ENCODE measurements at regions not wholly inside any gene's neighbourhood (a gene's known extent, or its start where the extent isn't known, plus 50 kb on each side); places are given as distances from the start of the nearest gene placed in this dataset.

DNA sequence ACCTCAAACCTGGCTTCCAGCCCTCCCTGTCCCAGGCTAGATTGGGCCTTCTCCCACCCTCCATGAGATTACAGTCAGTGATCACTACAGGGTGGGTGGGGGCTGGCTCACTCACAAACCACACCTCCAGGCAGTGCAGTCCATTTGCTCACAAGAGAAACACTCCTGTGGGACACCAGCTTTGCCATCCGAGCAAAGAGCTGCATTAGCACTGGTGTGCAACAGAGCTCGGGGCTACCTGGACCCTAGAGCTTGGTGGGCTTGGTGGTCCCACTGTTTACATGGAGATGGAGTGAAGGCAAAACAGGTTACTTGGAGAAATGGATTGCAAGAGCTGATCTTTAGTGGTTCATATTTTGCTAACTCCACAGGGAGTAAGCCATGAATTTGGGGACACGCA is 451.7 kb upstream of the ZMIZ1 start:
- no peak for DNase-seq (ENCODE audit: extremely low spot score)
- POLR2A ChIA-PET: no interaction called here
- CTCF ChIA-PET: interaction anchor here (1.0 to 2.1 kb wide), 3 partner anchors 11 to 24 kb away, joined by 3 to 7 read pairs (median 3); no protein-coding TSS in a partner anchor

DNA sequence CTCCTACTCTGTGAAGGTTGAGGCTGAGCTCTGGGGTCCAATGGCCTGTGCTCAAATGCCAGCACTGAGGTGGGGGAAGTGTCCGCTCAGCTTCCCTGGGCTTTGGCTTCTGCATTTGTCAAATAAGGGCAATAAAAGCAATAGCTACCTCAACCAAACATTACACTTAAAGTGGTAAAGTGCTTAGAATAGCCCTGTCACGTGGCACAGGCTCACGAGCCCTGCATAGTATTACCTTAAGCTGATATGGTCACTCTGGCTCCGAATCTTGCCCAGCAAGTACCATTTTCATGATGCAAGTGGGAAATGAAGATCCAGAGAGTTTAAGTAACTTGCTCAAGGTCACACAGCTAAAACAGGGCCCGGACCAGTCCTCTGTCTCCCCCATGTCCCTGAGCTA is 451.1 kb upstream of the ZMIZ1 start:
- TF ChIP-seq, protein P1, sequence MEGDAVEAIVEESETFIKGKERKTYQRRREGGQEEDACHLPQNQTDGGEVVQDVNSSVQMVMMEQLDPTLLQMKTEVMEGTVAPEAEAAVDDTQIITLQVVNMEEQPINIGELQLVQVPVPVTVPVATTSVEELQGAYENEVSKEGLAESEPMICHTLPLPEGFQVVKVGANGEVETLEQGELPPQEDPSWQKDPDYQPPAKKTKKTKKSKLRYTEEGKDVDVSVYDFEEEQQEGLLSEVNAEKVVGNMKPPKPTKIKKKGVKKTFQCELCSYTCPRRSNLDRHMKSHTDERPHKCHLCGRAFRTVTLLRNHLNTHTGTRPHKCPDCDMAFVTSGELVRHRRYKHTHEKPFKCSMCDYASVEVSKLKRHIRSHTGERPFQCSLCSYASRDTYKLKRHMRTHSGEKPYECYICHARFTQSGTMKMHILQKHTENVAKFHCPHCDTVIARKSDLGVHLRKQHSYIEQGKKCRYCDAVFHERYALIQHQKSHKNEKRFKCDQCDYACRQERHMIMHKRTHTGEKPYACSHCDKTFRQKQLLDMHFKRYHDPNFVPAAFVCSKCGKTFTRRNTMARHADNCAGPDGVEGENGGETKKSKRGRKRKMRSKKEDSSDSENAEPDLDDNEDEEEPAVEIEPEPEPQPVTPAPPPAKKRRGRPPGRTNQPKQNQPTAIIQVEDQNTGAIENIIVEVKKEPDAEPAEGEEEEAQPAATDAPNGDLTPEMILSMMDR (IDR thresholded peaks at IDR 0.05; ENCODE audit: control extremely low read depth, extremely low read depth, low read depth, missing control alignments): no peak
- ChIA-PET CTCF (interaction anchor here (0.9 to 2.1 kb wide), 3 partner anchors 9 to 24 kb away, joined by 3 to 7 read pairs (median 3); no protein-coding TSS in a partner anchor), POLR2A (no interaction called here)
- no peak for DNase-seq (ENCODE audit: extremely low spot score)

More for the DNA sequence above, 451.7 kb upstream of the ZMIZ1 start:
- TF ChIP-seq, protein P1 (IDR thresholded peaks at IDR 0.05; ENCODE audit: control extremely low read depth, extremely low read depth, low read depth, missing control alignments): no peak

DNA sequence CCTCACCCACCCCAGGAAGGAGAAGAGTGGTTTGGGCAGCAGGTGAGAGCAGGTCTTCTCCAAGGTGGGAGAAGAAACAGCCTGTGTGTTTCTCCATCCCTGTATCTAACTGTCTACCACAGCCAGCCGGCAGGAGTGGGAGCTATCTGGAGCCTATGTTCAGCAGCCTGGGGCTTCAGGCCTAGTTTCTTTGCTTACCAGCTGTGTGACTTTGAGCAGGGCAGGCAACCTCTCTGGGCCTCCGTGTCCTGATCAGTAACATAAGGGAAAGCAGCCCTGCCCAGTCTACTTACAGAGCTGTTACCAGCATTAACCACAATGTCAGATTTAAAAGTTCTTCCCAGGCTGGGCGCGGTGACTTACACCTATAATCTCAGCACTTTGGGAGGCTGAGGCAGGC is 450.7 kb upstream of the ZMIZ1 start:
- POLR2A ChIA-PET: no interaction called here
- TF ChIP-seq, protein P1 (IDR thresholded peaks at IDR 0.05; ENCODE audit: control extremely low read depth, extremely low read depth, low read depth, missing control alignments): no peak
- no peak for DNase-seq (ENCODE audit: extremely low spot score)
- CTCF ChIA-PET: interaction anchor here (0.9 to 2.1 kb wide), 3 partner anchors 9 to 25 kb away, joined by 3 to 7 read pairs (median 3); no protein-coding TSS in a partner anchor

DNA sequence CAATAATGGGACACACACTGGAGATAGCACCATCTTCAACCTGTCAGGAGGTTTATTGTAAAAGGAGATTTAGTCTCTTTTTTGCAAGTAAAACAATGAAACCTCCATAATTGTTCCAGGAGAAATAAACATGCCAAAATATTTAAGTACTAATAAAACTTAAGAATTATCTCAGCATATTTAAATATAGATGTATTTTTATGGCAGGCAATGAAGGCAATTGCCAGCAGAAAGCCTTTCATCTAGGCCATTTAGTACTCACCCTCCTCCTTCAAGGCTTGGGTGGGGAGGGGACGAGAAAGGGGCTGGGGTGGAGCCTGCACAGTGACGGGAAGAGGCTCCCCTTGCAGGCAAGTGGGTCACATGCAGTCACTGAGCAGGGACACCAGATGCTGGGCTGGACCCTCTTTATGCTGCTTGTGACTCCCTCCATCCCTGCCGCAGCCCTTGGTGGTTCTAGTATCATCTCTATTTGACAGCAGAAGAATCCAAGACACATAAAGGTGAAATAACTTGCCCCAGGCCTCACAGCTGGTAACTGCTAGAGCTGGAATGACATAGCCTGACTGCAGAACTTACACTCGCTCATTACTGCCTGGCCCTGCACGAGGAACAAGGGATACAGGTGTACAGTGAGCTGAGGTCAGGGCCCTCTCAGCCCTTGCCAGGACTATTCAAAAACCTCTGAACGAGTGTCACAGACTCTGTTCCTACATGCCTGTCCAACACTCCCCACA is 449.5 kb upstream of the ZMIZ1 start:
- ChIA-PET POLR2A (no interaction called here), CTCF (no interaction called here)
- no peak for DNase-seq (ENCODE audit: extremely low spot score)
- TF ChIP-seq, protein P1 (IDR thresholded peaks at IDR 0.05; ENCODE audit: control extremely low read depth, extremely low read depth, low read depth, missing control alignments): no peak

DNA sequence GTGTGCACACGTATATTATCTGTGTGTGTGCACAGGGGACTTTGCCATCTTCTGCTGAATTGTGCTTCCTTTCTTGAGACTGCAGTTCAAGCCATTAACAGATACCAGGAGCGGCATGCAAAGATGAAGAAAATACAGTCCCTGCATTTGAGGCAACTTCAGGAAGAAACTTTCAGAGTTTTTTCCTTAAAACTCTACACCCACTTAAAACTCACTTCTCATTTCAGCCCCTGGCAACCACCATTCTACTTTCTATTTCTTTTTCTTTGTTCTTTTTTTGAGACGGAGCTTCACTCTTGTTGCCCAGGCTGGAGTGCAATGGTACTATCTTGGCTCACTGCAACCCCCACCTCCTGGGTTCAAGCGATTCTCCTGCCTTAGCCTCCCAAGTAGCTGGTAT is 448.9 kb upstream of the ZMIZ1 start:
- DNase-seq (ENCODE audit: extremely low spot score): no peak
- POLR2A ChIA-PET: no interaction called here
- TF ChIP-seq, protein P1 (IDR thresholded peaks at IDR 0.05; ENCODE audit: control extremely low read depth, extremely low read depth, low read depth, missing control alignments): no peak
- CTCF ChIA-PET: no interaction called here

DNA sequence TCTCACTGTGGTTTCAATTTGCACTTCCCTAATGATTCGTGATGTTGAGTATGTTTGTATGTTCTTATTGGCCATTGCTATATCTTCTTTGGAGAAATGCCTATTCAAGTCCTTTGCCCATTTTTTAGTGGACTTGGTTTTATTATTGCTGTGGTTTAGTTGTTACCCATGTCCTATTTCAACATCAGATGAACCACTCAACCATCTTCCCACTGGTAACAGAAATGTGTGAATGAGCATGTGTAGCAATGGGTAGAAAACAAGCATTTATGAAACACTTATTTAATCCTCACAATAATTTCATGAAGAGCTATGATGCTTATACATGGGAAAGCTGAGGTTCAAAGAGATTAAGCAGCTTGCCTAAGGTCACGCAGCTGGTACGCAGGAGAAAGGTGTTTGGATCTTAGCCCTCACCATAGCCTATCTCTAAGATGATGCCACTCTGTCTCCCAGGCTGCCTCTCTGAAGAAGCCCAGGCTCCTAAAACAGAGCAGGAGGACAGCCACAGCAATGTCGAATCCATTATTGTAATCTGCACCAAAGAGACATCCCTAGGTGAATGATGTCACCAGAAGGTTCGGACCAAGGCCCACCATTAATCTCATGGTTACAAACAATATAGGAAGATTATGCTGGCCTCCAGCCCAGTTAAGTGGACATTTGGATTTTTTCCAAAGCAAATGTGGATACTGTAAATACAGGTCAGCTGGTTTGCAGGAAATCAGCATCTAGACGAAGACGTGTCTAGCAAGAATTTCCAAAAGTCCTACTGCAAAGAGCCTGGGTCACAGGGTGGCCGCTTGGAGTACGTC is 447.6 kb upstream of the ZMIZ1 start:
- DNase-seq (ENCODE audit: extremely low spot score): no peak
- CTCF ChIA-PET: no interaction called here

More for the DNA sequence above, 447.6 kb upstream of the ZMIZ1 start:
- TF ChIP-seq, protein P1 (IDR thresholded peaks at IDR 0.05; ENCODE audit: control extremely low read depth, extremely low read depth, low read depth, missing control alignments): no peak
- POLR2A ChIA-PET: no interaction called here

Measured in GM10248 (cell line).